ENCODE measurements at regions not wholly inside any gene's neighbourhood (a gene's known extent, or its start where the extent isn't known, plus 50 kb on each side); places are given as distances from the start of the nearest gene placed in this dataset.

DNA sequence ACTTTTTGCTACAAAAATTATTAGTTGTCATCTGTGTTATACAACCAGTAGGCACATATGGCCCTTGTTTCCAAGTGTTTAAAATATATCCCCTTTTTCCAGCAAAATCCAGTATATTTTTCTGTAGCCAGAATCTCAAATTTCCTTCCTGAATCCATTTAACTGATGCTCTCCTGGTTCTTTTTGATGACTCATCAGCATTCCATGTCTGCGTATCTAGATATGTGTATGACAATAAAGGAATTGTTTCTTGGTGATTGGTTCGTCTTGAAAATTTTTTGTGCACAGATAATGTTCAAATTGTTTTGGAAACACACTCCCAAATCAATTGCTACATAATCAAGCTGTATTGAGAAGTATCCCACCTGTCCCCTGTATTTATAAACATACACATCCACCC lies 98.3 kb downstream of the ITM2A start:
- TF ChIP-seq IRF9 (CRISPR knock-in tag; IDR thresholded peaks at IDR 0.05; ENCODE audit: borderline replicate concordance): no peak
- no peak for TF ChIP-seq TAF1 (CRISPR knock-in tag; IDR thresholded peaks at IDR 0.05)
- TF ChIP-seq, protein P1, sequence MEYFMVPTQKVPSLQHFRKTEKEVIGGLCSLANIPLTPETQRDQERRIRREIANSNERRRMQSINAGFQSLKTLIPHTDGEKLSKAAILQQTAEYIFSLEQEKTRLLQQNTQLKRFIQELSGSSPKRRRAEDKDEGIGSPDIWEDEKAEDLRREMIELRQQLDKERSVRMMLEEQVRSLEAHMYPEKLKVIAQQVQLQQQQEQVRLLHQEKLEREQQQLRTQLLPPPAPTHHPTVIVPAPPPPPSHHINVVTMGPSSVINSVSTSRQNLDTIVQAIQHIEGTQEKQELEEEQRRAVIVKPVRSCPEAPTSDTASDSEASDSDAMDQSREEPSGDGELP (IDR thresholded peaks at IDR 0.05; ENCODE audit: borderline replicate concordance, low read depth): no peak
- TF ChIP-seq PRDM15 (CRISPR knock-in tag; IDR thresholded peaks at IDR 0.05): no peak
- TF ChIP-seq, protein P2, sequence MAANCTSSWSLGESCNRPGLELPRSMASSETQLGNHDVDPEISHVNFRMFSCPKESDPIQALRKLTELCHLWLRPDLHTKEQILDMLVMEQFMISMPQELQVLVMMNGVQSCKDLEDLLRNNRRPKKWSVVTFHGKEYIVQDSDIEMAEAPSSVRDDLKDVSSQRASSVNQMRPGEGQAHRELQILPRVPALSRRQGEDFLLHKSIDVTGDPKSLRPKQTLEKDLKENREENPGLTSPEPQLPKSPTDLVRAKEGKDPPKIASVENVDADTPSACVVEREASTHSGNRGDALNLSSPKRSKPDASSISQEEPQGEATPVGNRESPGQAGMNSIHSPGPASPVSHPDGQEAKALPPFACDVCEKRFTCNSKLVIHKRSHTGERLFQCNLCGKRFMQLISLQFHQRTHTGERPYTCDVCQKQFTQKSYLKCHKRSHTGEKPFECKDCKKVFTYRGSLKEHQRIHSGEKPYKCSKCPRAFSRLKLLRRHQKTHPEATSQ (CRISPR knock-in tag; IDR thresholded peaks at IDR 0.05; ENCODE audit: borderline replicate concordance): no peak
- TF ChIP-seq CENPX (CRISPR knock-in tag; IDR thresholded peaks at IDR 0.05): no peak
- no peak for TF ChIP-seq NR2F6 (IDR thresholded peaks at IDR 0.05)
- no peak for TF ChIP-seq NR2F6 (CRISPR knock-in tag; IDR thresholded peaks at IDR 0.05)
- TF ChIP-seq, protein P3, sequence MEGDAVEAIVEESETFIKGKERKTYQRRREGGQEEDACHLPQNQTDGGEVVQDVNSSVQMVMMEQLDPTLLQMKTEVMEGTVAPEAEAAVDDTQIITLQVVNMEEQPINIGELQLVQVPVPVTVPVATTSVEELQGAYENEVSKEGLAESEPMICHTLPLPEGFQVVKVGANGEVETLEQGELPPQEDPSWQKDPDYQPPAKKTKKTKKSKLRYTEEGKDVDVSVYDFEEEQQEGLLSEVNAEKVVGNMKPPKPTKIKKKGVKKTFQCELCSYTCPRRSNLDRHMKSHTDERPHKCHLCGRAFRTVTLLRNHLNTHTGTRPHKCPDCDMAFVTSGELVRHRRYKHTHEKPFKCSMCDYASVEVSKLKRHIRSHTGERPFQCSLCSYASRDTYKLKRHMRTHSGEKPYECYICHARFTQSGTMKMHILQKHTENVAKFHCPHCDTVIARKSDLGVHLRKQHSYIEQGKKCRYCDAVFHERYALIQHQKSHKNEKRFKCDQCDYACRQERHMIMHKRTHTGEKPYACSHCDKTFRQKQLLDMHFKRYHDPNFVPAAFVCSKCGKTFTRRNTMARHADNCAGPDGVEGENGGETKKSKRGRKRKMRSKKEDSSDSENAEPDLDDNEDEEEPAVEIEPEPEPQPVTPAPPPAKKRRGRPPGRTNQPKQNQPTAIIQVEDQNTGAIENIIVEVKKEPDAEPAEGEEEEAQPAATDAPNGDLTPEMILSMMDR (CRISPR knock-in tag; IDR thresholded peaks at IDR 0.05): no peak
- TF ChIP-seq, protein P4, sequence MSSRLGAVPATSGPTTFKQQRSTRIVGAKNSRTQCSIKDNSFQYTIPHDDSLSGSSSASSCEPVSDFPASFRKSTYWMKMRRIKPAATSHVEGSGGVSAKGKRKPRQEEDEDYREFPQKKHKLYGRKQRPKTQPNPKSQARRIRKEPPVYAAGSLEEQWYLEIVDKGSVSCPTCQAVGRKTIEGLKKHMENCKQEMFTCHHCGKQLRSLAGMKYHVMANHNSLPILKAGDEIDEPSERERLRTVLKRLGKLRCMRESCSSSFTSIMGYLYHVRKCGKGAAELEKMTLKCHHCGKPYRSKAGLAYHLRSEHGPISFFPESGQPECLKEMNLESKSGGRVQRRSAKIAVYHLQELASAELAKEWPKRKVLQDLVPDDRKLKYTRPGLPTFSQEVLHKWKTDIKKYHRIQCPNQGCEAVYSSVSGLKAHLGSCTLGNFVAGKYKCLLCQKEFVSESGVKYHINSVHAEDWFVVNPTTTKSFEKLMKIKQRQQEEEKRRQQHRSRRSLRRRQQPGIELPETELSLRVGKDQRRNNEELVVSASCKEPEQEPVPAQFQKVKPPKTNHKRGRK (CRISPR knock-in tag; IDR thresholded peaks at IDR 0.05): no peak

All from HepG2 (cell line).